ENCODE measurements at regions not wholly inside any gene's neighbourhood (a gene's known extent, or its start where the extent isn't known, plus 50 kb on each side); places are given as distances from the start of the nearest gene placed in this dataset.

DNA sequence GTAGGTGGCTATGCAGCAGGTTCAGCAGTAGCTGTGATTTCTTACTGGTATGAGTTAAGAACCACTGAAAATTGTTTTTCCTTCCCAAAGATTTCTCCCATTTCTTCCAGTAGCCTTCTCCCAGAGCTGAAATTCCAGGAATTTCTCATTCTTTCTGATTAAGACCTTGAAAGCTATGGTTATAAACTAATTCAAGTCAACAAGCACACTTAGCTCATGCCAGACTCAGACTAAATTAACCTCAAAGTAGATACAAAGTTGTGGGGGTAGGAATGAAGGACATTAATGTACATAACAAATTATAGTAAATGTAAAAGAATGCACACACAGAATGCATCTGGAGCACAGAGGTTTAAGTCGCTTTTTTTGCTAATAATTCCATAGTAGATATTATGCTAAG lies 103.6 kb upstream of the SOX11 start:
- no peak for DNase-seq (ENCODE audit: low read depth, low spot score)
- no peak overlapping the region for H3K4me3 ChIP-seq (ENCODE audit: low read depth, low read length)
- TF ChIP-seq CTCF (IDR thresholded peaks at IDR 0.05; ENCODE audit: low read depth, low read length): no peak
- in situ Hi-C loops (cut with HindIII; ENCODE audit: low sequenced_read_pairs): no loop called here

DNA sequence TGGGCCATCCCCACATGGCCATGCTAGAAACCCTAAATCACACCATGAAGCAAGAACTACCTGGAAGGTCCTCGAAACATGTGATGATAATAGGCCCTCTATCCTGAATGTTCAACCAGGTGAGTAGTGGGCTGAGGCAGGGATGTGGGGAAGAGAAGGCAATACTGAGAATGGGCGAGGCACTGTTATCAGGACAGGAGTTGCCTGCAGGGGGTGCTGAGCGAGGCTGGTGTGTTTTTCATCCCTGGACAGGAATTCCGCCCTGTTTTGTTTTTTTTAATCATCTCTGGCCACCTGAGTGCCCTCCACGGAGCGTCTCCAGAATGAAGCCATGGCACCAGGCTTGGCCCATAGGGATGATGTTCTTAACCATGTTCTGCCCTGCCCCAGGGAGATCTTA lies 103.0 kb upstream of the SOX11 start:
- in situ Hi-C loops (cut with HindIII; ENCODE audit: low sequenced_read_pairs): no loop called here

GRCh38 chr2:5590886-5591285 lies 101.3 kb upstream of the SOX11 start:
- in situ Hi-C loops (cut with HindIII; ENCODE audit: low sequenced_read_pairs): no loop called here
- DNase-seq (ENCODE audit: low read depth, low spot score): no peak
- no peak for TF ChIP-seq CTCF (IDR thresholded peaks at IDR 0.05; ENCODE audit: low read depth, low read length)
- no peak overlapping the region for H3K4me3 ChIP-seq (ENCODE audit: low read depth, low read length)

More for the DNA sequence above, 103.0 kb upstream of the SOX11 start:
- TF ChIP-seq CTCF (IDR thresholded peaks at IDR 0.05; ENCODE audit: low read depth, low read length): no peak
- no peak overlapping the region for H3K4me3 ChIP-seq (ENCODE audit: low read depth, low read length)
- no peak for DNase-seq (ENCODE audit: low read depth, low spot score)

GRCh38 chr2:5592916-5593315 lies 99.3 kb upstream of the SOX11 start:
- no peak overlapping the region for H3K4me3 ChIP-seq (ENCODE audit: low read depth, low read length)
- in situ Hi-C loops (cut with HindIII; ENCODE audit: low sequenced_read_pairs): no loop called here
- no peak for TF ChIP-seq CTCF (IDR thresholded peaks at IDR 0.05; ENCODE audit: low read depth, low read length)
- DNase-seq (ENCODE audit: low read depth, low spot score): peak; percentile 36

DNA sequence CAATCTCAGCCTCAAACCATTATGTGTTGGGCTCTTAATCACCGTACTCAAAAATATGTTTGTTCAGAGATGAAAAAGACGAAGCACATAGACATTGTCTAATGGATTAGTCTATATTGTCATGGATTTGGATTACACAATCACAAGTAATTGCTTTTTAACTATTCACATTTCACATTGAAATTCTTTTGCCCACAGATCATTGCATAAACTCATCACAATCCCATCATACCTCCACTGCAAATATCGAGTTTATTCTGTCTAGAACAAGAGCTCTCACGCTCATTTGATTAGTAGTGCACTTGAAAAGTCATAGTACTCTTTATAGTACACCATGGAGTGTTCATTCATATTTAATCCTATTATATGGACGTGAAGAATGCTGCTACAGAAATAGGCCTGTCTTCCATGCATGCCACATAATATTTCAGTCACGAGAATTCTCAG lies 97.9 kb upstream of the SOX11 start:
- no peak for TF ChIP-seq CTCF (IDR thresholded peaks at IDR 0.05; ENCODE audit: low read depth, low read length)
- no peak overlapping the region for H3K4me3 ChIP-seq (ENCODE audit: low read depth, low read length)
- no peak for DNase-seq (ENCODE audit: low read depth, low spot score)
- in situ Hi-C loops (cut with HindIII; ENCODE audit: low sequenced_read_pairs): no loop called here

DNA sequence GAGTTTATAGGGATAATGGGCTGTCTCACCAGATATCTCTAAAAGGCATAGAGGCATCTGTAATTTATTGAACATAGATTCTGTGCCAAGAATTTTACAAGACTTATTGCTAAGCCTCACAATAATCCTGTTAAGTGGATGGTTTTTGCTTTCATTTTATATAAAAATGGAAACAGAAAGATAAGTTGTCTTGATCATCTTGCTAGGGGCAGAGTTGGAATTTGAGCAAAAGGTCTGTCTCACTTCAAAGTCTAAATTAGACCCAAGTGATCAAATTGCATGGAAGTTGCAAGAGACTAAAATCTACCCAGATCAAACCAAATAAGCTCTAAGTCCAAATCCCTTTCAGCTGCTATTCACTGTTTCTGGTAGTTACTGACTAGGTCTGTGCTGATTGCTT lies 95.3 kb upstream of the SOX11 start:
- in situ Hi-C loops (cut with HindIII; ENCODE audit: low sequenced_read_pairs): no loop called here
- H3K4me3 ChIP-seq (ENCODE audit: low read depth, low read length): no peak overlapping the region
- DNase-seq (ENCODE audit: low read depth, low spot score): no peak
- no peak for TF ChIP-seq CTCF (IDR thresholded peaks at IDR 0.05; ENCODE audit: low read depth, low read length)

DNA sequence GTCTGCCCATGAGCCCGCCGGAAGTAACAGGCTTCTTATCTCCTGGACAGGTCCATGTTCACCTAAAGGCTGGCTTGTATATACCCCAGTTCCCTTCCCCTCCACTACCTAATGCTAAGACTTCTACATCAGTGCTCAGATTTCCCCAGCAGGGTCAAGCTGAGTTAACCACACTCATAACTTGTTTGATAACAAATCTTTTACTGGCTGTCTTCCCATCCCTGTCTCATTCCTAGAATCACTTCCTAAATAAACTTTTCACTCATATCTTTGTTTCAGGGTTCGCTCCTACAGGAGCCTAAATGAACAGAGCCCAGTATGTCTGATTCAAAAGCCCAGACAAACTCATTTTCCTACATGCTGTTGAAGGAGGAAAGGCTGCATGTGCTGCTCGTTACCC lies 94.0 kb upstream of the SOX11 start:
- in situ Hi-C loops (cut with HindIII; ENCODE audit: low sequenced_read_pairs): no loop called here
- no peak for TF ChIP-seq CTCF (IDR thresholded peaks at IDR 0.05; ENCODE audit: low read depth, low read length)
- H3K4me3 ChIP-seq (ENCODE audit: low read depth, low read length): no peak overlapping the region
- DNase-seq (ENCODE audit: low read depth, low spot score): no peak
